LNCaP clone FGC (cell line): ENCODE measurements at regions not wholly inside any gene's neighbourhood (a gene's known extent, or its start where the extent isn't known, plus 50 kb on each side); places are given as distances from the start of the nearest gene placed in this dataset.

ENCODE experiments used
- DNase-seq: peaks from one replicate; pipeline ENCODE4 v3.0.0-alpha.2; 2011; ENCODE audit warnings: low read depth
- H3K4me3 ChIP-seq: 2 replicates; pipeline ENCODE4 v1.5.1; 2011; ENCODE audit warnings: mild to moderate bottlenecking, low read depth, low read length, control low read depth
- TF ChIP-seq, protein P1 (sequence below): IDR thresholded peaks from 2 replicates; pipeline ENCODE4 v1.5.1; 2012; ENCODE audit warnings: mild to moderate bottlenecking; ENCODE audit not compliant: control insufficient read depth, insufficient read depth; ENCODE audit errors: extremely low read depth

DNA sequence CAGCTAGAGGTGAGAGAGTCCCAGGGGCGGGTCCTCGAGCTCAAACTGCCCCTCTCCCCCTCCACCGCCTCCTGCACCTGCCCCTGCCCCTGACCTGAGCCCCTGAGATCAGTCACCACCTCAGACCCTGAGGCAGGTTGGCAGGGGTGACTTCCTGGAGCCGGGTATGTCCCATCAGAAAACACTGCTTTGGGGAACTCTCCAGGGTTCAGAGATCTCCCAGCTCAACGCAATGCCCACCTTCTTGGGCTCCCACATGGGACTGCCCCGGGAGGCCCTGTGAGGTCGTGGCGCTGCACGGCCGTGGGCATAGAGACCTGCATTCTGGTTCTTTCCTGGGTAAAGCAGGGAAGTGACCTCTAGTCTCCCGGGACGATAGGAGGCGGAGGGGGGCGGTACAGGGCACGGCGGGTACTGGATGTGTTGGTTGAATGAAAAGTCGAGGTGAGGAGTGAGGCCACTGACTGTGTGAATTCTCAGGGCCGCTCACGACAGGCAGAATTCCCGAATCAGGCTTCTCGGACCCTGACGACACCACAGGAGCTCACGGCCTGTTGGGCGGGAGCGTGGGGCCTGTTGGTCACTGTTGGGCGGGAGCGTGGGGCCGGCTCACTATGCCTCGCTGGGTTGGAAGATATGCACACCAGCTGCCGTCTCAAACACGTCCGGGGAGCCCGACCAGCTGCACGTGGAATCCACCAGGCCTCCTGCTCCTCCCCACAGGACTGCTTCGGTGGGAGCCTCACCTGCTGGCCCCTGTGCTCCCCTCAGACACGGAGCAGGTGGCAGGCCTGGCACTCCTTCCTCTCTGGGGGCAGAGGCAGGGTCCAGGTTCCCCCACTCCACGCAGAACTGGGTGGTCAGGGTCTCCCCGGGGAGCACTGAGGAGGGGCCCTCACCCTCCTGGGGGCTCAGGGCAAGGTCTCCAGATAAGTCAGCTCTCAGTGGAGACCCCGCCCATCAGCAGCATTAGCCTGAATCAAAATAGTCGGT is 178.0 kb upstream of the PPP1R26 start:
- no peak for DNase-seq
- H3K4me3 ChIP-seq = no peak overlapping the region
- TF ChIP-seq, protein P1, sequence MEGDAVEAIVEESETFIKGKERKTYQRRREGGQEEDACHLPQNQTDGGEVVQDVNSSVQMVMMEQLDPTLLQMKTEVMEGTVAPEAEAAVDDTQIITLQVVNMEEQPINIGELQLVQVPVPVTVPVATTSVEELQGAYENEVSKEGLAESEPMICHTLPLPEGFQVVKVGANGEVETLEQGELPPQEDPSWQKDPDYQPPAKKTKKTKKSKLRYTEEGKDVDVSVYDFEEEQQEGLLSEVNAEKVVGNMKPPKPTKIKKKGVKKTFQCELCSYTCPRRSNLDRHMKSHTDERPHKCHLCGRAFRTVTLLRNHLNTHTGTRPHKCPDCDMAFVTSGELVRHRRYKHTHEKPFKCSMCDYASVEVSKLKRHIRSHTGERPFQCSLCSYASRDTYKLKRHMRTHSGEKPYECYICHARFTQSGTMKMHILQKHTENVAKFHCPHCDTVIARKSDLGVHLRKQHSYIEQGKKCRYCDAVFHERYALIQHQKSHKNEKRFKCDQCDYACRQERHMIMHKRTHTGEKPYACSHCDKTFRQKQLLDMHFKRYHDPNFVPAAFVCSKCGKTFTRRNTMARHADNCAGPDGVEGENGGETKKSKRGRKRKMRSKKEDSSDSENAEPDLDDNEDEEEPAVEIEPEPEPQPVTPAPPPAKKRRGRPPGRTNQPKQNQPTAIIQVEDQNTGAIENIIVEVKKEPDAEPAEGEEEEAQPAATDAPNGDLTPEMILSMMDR = no peak

DNA sequence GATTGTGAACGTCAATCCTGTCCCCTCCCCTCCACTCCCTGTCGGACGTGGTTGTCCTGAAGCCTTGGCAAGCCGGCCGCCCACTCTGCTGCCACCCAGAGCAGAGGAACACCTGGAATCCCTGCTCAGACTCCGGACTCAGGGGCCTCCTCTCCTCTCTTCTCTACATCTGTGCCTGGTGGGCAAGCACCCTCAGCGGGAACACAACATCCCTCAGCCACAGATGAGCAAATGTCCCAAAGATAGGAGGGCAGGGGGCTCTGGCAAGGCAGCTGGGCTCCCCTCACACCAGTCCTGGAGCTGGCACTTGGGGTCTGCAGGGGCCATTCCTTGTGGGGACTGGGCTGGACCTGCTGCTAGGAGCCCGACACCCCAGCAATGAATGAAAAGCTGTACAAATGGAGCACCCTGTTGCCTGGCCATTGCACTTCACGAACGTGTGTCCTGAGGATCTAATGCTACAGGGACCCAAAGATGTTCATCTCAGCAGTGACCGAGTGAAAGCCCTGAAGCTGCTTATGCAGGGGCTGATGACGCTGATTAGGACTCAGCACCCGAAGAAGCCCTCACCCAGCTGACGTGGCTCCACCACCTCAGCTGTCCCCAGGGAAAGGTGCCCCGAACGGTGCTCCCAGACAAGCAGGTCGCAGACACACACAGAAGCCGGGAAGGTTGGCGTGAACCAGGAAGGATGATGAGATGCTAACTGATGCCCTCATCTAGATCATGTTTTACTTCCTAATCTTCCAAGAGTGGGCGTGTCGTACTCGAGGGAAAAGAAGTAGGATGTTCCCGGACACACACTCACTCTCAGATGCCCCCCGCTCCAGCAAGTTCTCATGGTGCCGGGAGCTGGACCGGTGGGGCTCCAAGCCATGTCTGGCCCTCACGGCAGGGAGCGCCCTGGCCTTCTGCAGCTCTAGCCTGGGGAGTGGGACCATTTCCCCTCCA is 177.0 kb upstream of the PPP1R26 start:
- TF ChIP-seq, protein P1 = no peak
- H3K4me3 ChIP-seq = no peak overlapping the region
- no peak for DNase-seq

DNA sequence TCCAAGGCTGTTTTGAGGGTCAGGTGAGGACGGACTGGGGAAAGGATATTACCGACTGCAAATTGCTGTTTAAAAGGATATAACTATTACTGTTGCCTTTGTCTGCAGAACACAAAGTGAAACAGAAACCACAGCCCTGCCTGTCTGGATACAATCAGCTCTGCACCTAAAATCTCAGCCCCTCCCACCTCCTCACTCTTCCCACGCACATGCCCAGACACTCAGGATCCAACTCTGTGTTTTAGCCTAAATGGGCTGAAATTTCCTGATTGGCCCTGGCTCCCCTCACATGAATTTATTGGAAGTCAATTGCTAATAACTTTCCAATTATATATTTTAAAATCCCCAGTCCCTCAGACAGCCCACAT is 176.3 kb upstream of the PPP1R26 start:
- no peak overlapping the region for H3K4me3 ChIP-seq
- DNase-seq = no peak
- TF ChIP-seq, protein P1 = no peak

DNA sequence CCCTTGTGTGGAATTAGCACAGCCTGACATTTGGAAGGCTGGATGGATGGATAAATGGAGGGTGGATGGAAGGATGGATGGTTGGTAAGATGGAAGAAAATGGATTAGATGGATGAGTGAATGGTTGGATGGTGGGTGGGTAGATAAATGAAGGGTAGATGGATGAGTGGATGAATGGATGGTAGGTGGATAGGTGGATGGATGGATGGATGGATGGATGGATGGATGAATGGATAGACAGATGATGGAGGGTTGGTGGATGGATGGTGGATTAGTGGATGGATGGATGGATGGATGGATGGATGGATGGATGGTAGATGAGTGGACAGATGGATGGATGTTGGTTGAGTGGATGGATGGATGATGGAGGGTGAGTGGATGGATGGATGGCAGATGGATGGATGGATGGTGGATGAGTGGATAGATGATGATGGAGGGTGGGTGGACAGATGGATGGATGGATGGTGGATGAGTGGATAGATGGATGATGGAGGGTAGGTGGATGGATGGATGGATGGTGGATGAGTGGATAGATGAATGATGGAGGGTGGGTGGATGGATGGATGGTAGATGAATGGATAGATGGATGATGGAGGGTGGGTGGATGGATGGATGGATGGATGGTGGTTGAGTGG is 175.6 kb upstream of the PPP1R26 start:
- no peak for DNase-seq
- TF ChIP-seq, protein P1 = no peak
- no peak overlapping the region for H3K4me3 ChIP-seq

DNA sequence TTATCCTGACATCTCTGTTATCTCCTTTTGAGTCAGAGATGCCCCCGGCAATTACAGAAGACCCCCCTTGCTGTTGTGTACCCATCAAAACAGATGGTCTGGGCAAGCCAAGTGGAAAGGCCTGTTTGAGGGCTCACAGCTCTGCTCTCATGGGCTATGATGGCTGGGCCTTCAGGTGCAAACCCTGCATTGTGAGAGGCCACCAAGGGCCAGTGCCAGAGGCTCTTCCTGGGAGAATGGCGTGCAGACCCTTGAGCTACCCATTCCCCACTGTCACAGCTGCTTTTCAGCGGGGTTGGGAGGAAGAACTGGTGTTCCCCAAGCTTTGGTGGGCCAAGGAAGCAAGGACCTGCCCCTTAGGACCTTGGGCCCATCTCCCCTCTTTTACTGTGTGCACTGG is 174.7 kb upstream of the PPP1R26 start:
- DNase-seq = no peak
- TF ChIP-seq, protein P1 = no peak
- no peak overlapping the region for H3K4me3 ChIP-seq

DNA sequence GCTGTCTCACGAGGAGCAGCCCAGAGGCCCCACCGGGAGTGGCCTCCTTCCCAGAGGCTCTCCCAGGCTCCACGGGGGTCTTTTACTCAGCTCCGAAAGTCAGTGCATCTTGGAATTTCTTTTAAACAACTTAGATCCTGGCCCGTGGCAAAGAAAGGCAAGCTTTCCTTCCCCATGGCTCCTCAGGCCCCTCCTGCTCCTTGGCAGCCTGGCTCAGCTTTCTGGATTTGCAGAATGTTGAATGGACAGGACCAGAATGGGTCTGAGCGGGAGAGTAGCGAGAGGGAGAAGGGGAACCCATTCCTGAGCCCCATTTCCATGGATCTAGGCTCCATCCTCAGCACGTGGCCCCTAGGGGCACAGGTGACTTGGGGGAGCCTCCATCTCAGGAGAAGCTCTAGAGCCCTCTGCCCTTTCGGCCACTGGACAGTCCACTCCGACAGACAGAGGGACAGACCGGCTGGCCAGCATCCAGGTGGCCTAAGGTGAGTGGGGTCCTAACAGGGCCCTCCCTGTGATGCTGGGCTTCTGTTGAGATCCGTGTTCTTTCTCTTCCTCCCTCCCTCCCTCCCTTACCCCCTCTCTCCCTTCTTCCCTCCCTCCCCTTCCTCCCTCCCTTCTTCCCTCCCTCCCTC is 173.9 kb upstream of the PPP1R26 start:
- DNase-seq = no peak

More for the DNA sequence above, 173.9 kb upstream of the PPP1R26 start:
- H3K4me3 ChIP-seq = no peak overlapping the region
- TF ChIP-seq, protein P1 = no peak
